ENCODE measurements at regions not wholly inside any gene's neighbourhood (a gene's known extent, or its start where the extent isn't known, plus 50 kb on each side); places are given as distances from the start of the nearest gene placed in this dataset.

DNA sequence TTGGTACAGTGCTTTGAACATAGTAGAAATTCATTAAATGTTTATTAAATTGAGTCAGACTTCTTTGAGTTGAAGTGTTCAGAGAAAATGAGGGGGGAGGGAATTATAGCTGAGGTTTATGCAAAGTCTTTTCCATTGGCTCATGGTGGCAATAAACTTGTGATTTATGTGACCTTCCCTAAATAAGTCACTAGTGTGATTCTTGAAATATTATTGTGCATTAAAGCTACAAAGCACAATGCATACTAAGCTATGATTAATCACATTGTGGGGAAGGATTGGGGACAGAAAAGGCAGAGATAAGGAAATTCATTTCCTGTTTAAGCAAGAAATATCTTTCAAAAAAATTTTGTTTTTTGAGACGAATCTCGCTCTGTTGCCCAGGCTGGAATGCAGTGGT is 877.5 kb downstream of the TFAP2A start:
- H2AFZ ChIP-seq (ENCODE audit: low read depth, low read length), result no peak overlapping the region
- intact Hi-C loops (cut with micrococcal nuclease), result loop anchor here (1.0 to 5.0 kb wide), 6 partner anchors 17 to 297 kb away; no protein-coding TSS in a partner anchor
- no peaks in the 10 kb centered on the region for H3K27me3 ChIP-seq (ENCODE audit: control insufficient read depth in 2 of 2, insufficient read depth in 2 of 2, low read length in 2 of 2)
- ChIA-PET CTCF (interaction anchor here (0.9 to 1.7 kb wide), 6 partner anchors 9 to 942 kb away, joined by 3 to 7 read pairs (median 4); no protein-coding TSS in a partner anchor), POLR2A (no interaction called here)
- peaks cover 27% of the 10 kb centered on the region for H3K4me1 ChIP-seq (ENCODE audit: control insufficient read depth, extremely low read depth, insufficient read depth, low read length)
- no peaks in the 10 kb centered on the region for H3K79me2 ChIP-seq (ENCODE audit: control insufficient read depth, insufficient read depth, low read length)
- no peak overlapping the region for H3K4me3 ChIP-seq (replicated peaks in 1 of 3; ENCODE audit: insufficient read depth in 1 of 3, low read depth in 1 of 3, low read length in 3 of 3)
- H3K9me1 ChIP-seq (replicated peaks; ENCODE audit: control insufficient read depth, extremely low read depth, insufficient read depth, low read length), result no peaks in the 10 kb centered on the region
- dilution Hi-C loops (cut with MboI; ENCODE audit: extremely low pct_ligation_motif_present, low sequenced_read_pairs), result no loop called here
- H3K9me3 ChIP-seq (replicated peaks; ENCODE audit: control insufficient read depth, insufficient read depth, low read length), result no peaks in the 10 kb centered on the region
- no peaks in the 10 kb centered on the region for H3K36me3 ChIP-seq (ENCODE audit: control insufficient read depth in 2 of 2, extremely low read depth in 1 of 2, insufficient read depth in 2 of 2, low read length in 2 of 2)
- H3K27ac ChIP-seq (ENCODE audit: insufficient read depth, low read depth, low read length), result peak overlapping the region; percentile 70
- no TSS peak for BruUV-seq (replicated peaks)
- H3K9ac ChIP-seq (replicated peaks; ENCODE audit: extremely low read depth, insufficient read depth, low read length), result no peak overlapping the region
- H3K4me2 ChIP-seq (ENCODE audit: insufficient read depth, low read length), result peak overlapping the region; percentile 17
- H4K20me1 ChIP-seq (replicated peaks; ENCODE audit: control insufficient read depth, extremely low read depth, insufficient read depth, low read length), result no peaks in the 10 kb centered on the region
- peak; percentile 69 for DNase-seq (ENCODE audit: low read depth, low spot score)
- FAIRE-seq, result no peak
- TF ChIP-seq GATA2 (IDR thresholded peaks at IDR 0.05; ENCODE audit: insufficient read depth, insufficient read length, low read depth, low read length), result peak; percentile 57
- TF ChIP-seq POLR2A (IDR thresholded peaks at IDR 0.05; ENCODE audit: low read depth, low read length), result no peak
- TF ChIP-seq POLR2AphosphoS5 (IDR thresholded peaks at IDR 0.05; ENCODE audit: insufficient read depth, low read depth, low read length), result peak; percentile 15

DNA sequence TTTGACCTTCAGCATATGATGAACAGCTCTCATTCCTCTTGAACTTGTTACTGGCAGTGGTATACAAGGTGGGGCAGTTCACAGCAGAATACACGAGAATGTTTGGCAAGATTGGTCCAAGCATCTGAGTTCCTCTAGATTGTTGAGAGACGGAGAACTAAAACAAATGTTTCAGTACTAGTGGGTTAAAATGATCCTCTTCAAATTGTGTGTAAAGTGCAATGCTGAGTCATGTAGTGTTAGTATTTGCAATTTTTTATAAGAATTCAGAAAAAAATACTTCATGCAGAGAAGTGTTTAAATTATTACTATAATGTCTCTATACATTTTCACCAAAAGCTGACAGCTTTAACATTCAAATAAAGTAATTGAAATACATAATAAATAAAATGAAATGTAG is 879.8 kb downstream of the TFAP2A start:
- no peak overlapping the region for H2AFZ ChIP-seq (ENCODE audit: low read depth, low read length)
- no TSS peak for BruUV-seq (replicated peaks)
- no peaks in the 10 kb centered on the region for H3K36me3 ChIP-seq (ENCODE audit: control insufficient read depth in 2 of 2, extremely low read depth in 1 of 2, insufficient read depth in 2 of 2, low read length in 2 of 2)
- FAIRE-seq, result no peak
- no peaks in the 10 kb centered on the region for H3K27me3 ChIP-seq (ENCODE audit: control insufficient read depth in 2 of 2, insufficient read depth in 2 of 2, low read length in 2 of 2)
- no peaks in the 10 kb centered on the region for H3K9me1 ChIP-seq (replicated peaks; ENCODE audit: control insufficient read depth, extremely low read depth, insufficient read depth, low read length)
- no peak overlapping the region for H3K4me3 ChIP-seq (replicated peaks in 1 of 3; ENCODE audit: insufficient read depth in 1 of 3, low read depth in 1 of 3, low read length in 3 of 3)
- dilution Hi-C loops (cut with MboI; ENCODE audit: extremely low pct_ligation_motif_present, low sequenced_read_pairs) (no loop called here), intact Hi-C loops (cut with micrococcal nuclease) (loop anchor here (5.0 kb wide), 1 partner anchor 112 kb away; no protein-coding TSS in a partner anchor)
- H4K20me1 ChIP-seq (replicated peaks; ENCODE audit: control insufficient read depth, extremely low read depth, insufficient read depth, low read length), result no peaks in the 10 kb centered on the region
- POLR2A ChIA-PET, result no interaction called here
- no peaks in the 10 kb centered on the region for H3K9me3 ChIP-seq (replicated peaks; ENCODE audit: control insufficient read depth, insufficient read depth, low read length)
- H3K4me1 ChIP-seq (ENCODE audit: control insufficient read depth, extremely low read depth, insufficient read depth, low read length), result peaks cover 24% of the 10 kb centered on the region
- no peak overlapping the region for H3K4me2 ChIP-seq (ENCODE audit: insufficient read depth, low read length)
- H3K9ac ChIP-seq (replicated peaks; ENCODE audit: extremely low read depth, insufficient read depth, low read length), result no peak overlapping the region
- no peak overlapping the region for H3K27ac ChIP-seq (ENCODE audit: insufficient read depth, low read depth, low read length)
- no peaks in the 10 kb centered on the region for H3K79me2 ChIP-seq (ENCODE audit: control insufficient read depth, insufficient read depth, low read length)
- TF ChIP-seq JUN (IDR thresholded peaks at IDR 0.05; ENCODE audit: borderline replicate concordance, insufficient read depth, insufficient read length, low read depth), result no peak
- TF ChIP-seq GATA2 (IDR thresholded peaks at IDR 0.05; ENCODE audit: insufficient read depth, insufficient read length, low read depth, low read length), result no peak
- CTCF ChIA-PET, result no interaction called here
- no peak for DNase-seq (ENCODE audit: low read depth, low spot score)
